OCI-LY3 (cell line): ENCODE measurements at regions not wholly inside any gene's neighbourhood (a gene's known extent, or its start where the extent isn't known, plus 50 kb on each side); places are given as distances from the start of the nearest gene placed in this dataset.

Experiments
- CTCF ChIP-seq: fragments of 200-600, 300-600 bp; sonication (generic); IDR thresholded peaks from 2 replicates; pipeline ENCODE4 v1.5.1; 2014; ENCODE audit warnings: antibody characterized with exemption, low read length, low read depth
- EZH2phosphoT487 ChIP-seq: fragments of 200-600 bp; shearing (Covaris generic); IDR thresholded peaks from 2 replicates; pipeline ENCODE4 v1.6.1; 2018; ENCODE audit warnings: antibody characterized with exemption, mixed run types, low read depth

- no peak for TF ChIP-seq CTCF
- TF ChIP-seq EZH2phosphoT487 = no peak
These were observed 564.3 kb upstream of the NEGR1 start for GRCh38 chr1:72846476-72847278.
